ENCODE measurements at regions not wholly inside any gene's neighbourhood (a gene's known extent, or its start where the extent isn't known, plus 50 kb on each side); places are given as distances from the start of the nearest gene placed in this dataset.

GRCh38 chr15:95470997-95471689 lies 859.4 kb upstream of the NR2F2 start:
- Mint-ChIP-seq H3K27me3 (peaks cover 19% of the 10 kb centered on the region), H3K36me3 (ENCODE audit: low read depth) (no peaks in the 10 kb centered on the region), H3K4me1 (ENCODE audit: low read depth) (no peaks in the 10 kb centered on the region), H3K4me3 (no peak overlapping the region), H3K27ac (no peak overlapping the region), H3K9me3 (no peaks in the 10 kb centered on the region)
- DNase-seq, result no peak
- intact Hi-C loops (cut with micrococcal nuclease), result no loop called here
- ChIA-PET POLR2A (interaction anchor here (0.6 kb wide), 1 partner anchor 125 kb away, joined by 3 read pairs; no protein-coding TSS in a partner anchor), CTCF (no interaction called here)
- ATAC-seq, result no peak
- no peak for TF ChIP-seq CTCF (IDR thresholded peaks at IDR 0.05)

- no peaks in the 10 kb centered on the region for H3K9me3 Mint-ChIP-seq
- POLR2A ChIA-PET, result interaction anchor here (0.6 kb wide), 1 partner anchor 124 kb away, joined by 3 read pairs; no protein-coding TSS in a partner anchor
- intact Hi-C loops (cut with micrococcal nuclease), result no loop called here
- no peaks in the 10 kb centered on the region for H3K36me3 Mint-ChIP-seq (ENCODE audit: low read depth)
- no peak overlapping the region for H3K27ac Mint-ChIP-seq
- peaks cover 17% of the 10 kb centered on the region for H3K27me3 Mint-ChIP-seq
- TF ChIP-seq CTCF (IDR thresholded peaks at IDR 0.05), result no peak
- DNase-seq (no peak), ATAC-seq (no peak)
- no peaks in the 10 kb centered on the region for H3K4me1 Mint-ChIP-seq (ENCODE audit: low read depth)
- CTCF ChIA-PET, result no interaction called here
- no peak overlapping the region for H3K4me3 Mint-ChIP-seq
These were observed 858.8 kb upstream of the NR2F2 start for GRCh38 chr15:95471690-95472086.

GRCh38 chr15:95475067-95475466 lies 855.4 kb upstream of the NR2F2 start:
- Mint-ChIP-seq H3K36me3 (ENCODE audit: low read depth) (no peaks in the 10 kb centered on the region), H3K4me3 (no peak overlapping the region)
- ATAC-seq, result no peak

GRCh38 chr15:95479308-95479707 lies 851.2 kb upstream of the NR2F2 start:
- Mint-ChIP-seq H3K36me3 (ENCODE audit: low read depth) (peaks cover 1% of the 10 kb centered on the region), H3K4me1 (ENCODE audit: low read depth) (no peaks in the 10 kb centered on the region), H3K4me3 (no peak overlapping the region), H3K27ac (no peak overlapping the region), H3K9me3 (peaks cover 1% of the 10 kb centered on the region), H3K27me3 (peaks cover 5% of the 10 kb centered on the region)
- intact Hi-C loops (cut with micrococcal nuclease), result no loop called here
- ATAC-seq, result no peak
- POLR2A ChIA-PET, result no interaction called here
- CTCF ChIA-PET, result no interaction called here
- no peak for DNase-seq
- no peak for TF ChIP-seq CTCF (IDR thresholded peaks at IDR 0.05)

More at GRCh38 chr15:95475067-95475466, 855.4 kb upstream of the NR2F2 start:
- Mint-ChIP-seq H3K27ac (no peak overlapping the region), H3K4me1 (ENCODE audit: low read depth) (no peaks in the 10 kb centered on the region), H3K27me3 (peaks cover 12% of the 10 kb centered on the region), H3K9me3 (no peaks in the 10 kb centered on the region)
- DNase-seq, result no peak
- CTCF ChIA-PET, result no interaction called here
- intact Hi-C loops (cut with micrococcal nuclease), result no loop called here
- no peak for TF ChIP-seq CTCF (IDR thresholded peaks at IDR 0.05)
- POLR2A ChIA-PET, result no interaction called here

DNA sequence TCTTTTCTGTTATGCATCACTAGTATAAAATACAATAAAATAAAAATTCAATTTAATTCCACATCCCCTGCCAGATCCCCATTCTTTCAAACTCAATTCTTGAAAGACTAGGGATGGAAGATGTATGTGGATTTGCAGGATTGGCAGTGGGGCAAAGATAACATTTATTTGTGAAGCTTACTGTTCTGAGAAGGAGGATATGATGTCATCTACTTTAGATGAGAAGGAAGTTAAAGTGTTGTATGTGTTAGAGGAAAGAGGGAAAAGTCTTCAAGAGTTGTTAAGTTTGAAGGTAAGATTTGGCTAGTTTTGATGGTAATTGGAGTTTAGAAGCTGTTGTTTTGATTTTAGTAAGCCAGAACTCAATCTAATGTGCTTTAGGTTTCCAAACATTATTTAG lies 845.1 kb upstream of the NR2F2 start:
- Mint-ChIP-seq H3K27me3 (no peaks in the 10 kb centered on the region), H3K4me1 (ENCODE audit: low read depth) (no peaks in the 10 kb centered on the region), H3K27ac (no peak overlapping the region), H3K4me3 (no peak overlapping the region), H3K9me3 (peaks cover 16% of the 10 kb centered on the region), H3K36me3 (ENCODE audit: low read depth) (peaks cover 1% of the 10 kb centered on the region)
- no peak for DNase-seq
- ChIA-PET POLR2A (no interaction called here), CTCF (no interaction called here)
- TF ChIP-seq CTCF (IDR thresholded peaks at IDR 0.05), result no peak
- no peak for ATAC-seq
- intact Hi-C loops (cut with micrococcal nuclease), result no loop called here

All from activated CD8-positive, alpha-beta T cell treated with anti-CD3 and anti-CD28 coated beads for 36 hours (primary cell).